Hepatocyte (in vitro differentiated cells): ENCODE measurements at regions not wholly inside any gene's neighbourhood (a gene's known extent, or its start where the extent isn't known, plus 50 kb on each side); places are given as distances from the start of the nearest gene placed in this dataset.
"Not testable (repeated sequence)": the region's sequence is repeated elsewhere in the genome, so short reads cannot be mapped to it uniquely, and the experiment has no call there.

Experiments used
- CTCF ChIP-seq: fragments of 200-600 bp; sonication (generic); IDR thresholded peaks from 2 replicates; pipeline ENCODE4 v1.5.1; 2016; ENCODE audit warnings: antibody characterized with exemption, mild to moderate bottlenecking; ENCODE audit not compliant: poor library complexity
- EZH2 ChIP-seq: fragments of 200-600 bp; sonication (generic); IDR thresholded peaks from 2 replicates; pipeline ENCODE4 v1.6.1; 2016; ENCODE audit warnings: antibody characterized with exemption, mild to moderate bottlenecking, borderline replicate concordance

DNA sequence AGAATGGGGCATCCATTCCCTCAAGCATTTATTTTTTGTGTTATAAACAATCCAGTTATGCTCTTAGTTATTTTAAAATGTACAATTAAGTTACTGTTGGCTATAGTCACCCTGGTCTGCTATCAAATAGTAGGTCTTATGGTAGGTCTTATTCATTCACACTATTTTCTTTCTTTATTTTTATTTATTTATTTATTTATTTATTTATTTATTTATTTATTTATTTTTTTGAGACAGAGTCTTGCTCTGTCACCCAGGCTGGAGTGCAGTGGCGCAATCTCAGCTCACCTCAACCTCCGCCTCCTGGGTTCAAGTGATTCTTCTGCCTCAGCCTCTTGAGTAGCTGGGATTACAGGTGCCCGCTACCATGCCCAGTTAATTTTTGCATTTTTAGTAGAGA lies 967.4 kb upstream of the AUTS2 start:
- not testable (repeated sequence) for TF ChIP-seq CTCF, EZH2
